Endothelial cell (in vitro differentiated cells): ENCODE measurements at regions not wholly inside any gene's neighbourhood (a gene's known extent, or its start where the extent isn't known, plus 50 kb on each side); places are given as distances from the start of the nearest gene placed in this dataset.

ENCODE experiments used
- DNase-seq: peaks from one replicate; pipeline ENCODE4 v3.0.0; 2021; ENCODE audit warnings: low spot score
- H3K27ac Mint-ChIP-seq: one replicate; pipeline ENCODE4 v1.8.0; 2021; ENCODE audit warnings: mixed read lengths, inconsistent platforms; ENCODE audit not compliant: unreplicated experiment
- H3K27me3 Mint-ChIP-seq: one replicate; pipeline ENCODE4 v1.8.0; 2021; ENCODE audit warnings: mild to moderate bottlenecking, moderate library complexity, mixed read lengths, inconsistent platforms; ENCODE audit not compliant: unreplicated experiment
- H3K36me3 Mint-ChIP-seq: one replicate; pipeline ENCODE4 v1.8.0; 2021; ENCODE audit warnings: mild to moderate bottlenecking, low read depth, mixed read lengths, inconsistent platforms; ENCODE audit not compliant: unreplicated experiment
- H3K4me1 Mint-ChIP-seq: one replicate; pipeline ENCODE4 v1.8.0; 2021; ENCODE audit warnings: mild to moderate bottlenecking, mixed read lengths, inconsistent platforms; ENCODE audit not compliant: unreplicated experiment
- H3K4me3 Mint-ChIP-seq: one replicate; pipeline ENCODE4 v1.8.0; 2021; ENCODE audit warnings: mild to moderate bottlenecking, mixed read lengths, inconsistent platforms; ENCODE audit not compliant: unreplicated experiment
- H3K9me3 Mint-ChIP-seq: one replicate; pipeline ENCODE4 v1.8.0; 2021; ENCODE audit warnings: mixed read lengths, inconsistent platforms; ENCODE audit not compliant: unreplicated experiment
- TF ChIP-seq, protein P1 (sequence below): fragments of 200-600 bp; sonication (generic); IDR thresholded peaks from one replicate; pipeline ENCODE4 v1.5.0; 2021; ENCODE audit warnings: antibody characterized with exemption; ENCODE audit not compliant: unreplicated experiment

DNA sequence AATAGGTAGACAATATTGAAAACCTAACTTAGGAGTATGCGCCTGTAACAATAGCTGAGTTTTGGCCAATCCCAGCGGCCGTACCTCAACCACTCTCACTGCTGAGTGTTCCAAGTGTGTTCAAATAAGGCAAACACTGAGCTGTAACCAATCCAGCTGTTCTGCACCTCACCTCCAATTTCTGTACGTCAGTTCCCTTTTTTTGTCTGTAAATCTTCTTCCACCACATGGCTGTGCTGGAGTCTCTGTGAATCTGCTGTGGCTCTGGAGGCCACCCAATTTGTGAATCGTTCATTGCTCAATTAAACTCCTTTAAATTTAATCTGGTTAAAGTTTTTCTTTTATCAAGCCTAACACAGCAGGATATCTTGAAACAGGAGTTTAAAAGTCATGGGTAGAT lies 116.3 kb downstream of the SLC28A3 start:
- TF ChIP-seq, protein P1, sequence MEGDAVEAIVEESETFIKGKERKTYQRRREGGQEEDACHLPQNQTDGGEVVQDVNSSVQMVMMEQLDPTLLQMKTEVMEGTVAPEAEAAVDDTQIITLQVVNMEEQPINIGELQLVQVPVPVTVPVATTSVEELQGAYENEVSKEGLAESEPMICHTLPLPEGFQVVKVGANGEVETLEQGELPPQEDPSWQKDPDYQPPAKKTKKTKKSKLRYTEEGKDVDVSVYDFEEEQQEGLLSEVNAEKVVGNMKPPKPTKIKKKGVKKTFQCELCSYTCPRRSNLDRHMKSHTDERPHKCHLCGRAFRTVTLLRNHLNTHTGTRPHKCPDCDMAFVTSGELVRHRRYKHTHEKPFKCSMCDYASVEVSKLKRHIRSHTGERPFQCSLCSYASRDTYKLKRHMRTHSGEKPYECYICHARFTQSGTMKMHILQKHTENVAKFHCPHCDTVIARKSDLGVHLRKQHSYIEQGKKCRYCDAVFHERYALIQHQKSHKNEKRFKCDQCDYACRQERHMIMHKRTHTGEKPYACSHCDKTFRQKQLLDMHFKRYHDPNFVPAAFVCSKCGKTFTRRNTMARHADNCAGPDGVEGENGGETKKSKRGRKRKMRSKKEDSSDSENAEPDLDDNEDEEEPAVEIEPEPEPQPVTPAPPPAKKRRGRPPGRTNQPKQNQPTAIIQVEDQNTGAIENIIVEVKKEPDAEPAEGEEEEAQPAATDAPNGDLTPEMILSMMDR, result no peak
- Mint-ChIP-seq H3K4me1 (peaks cover 3% of the 10 kb centered on the region), H3K27me3 (peaks cover 3% of the 10 kb centered on the region), H3K27ac (no peak overlapping the region), H3K9me3 (no peaks in the 10 kb centered on the region), H3K36me3 (no peaks in the 10 kb centered on the region), H3K4me3 (no peak overlapping the region)
- no peak for DNase-seq
